Chondrocyte (in vitro differentiated cells): ENCODE measurements at regions not wholly inside any gene's neighbourhood (a gene's known extent, or its start where the extent isn't known, plus 50 kb on each side); places are given as distances from the start of the nearest gene placed in this dataset.

Experiments used
- DNase-seq: peaks from one replicate; pipeline ENCODE4 v3.0.0; 2021; ENCODE audit warnings: mixed read lengths, low spot score
- H3K27ac Mint-ChIP-seq: one replicate; pipeline ENCODE4 v1.8.0; 2021; ENCODE audit warnings: mild to moderate bottlenecking, moderate library complexity, mixed read lengths; ENCODE audit not compliant: unreplicated experiment
- H3K27me3 Mint-ChIP-seq: 2 replicates; pipeline ENCODE4 v1.8.0; 2021; ENCODE audit warnings: low read depth, mixed read lengths
- H3K36me3 Mint-ChIP-seq: 2 replicates; pipeline ENCODE4 v1.8.0; 2021; ENCODE audit warnings: low read depth, mixed read lengths
- H3K4me1 Mint-ChIP-seq: 2 replicates; pipeline ENCODE4 v1.8.0; 2021; ENCODE audit warnings: low read depth, mild to moderate bottlenecking, mixed read lengths
- H3K4me3 Mint-ChIP-seq: one replicate; pipeline ENCODE4 v1.8.0; 2021; ENCODE audit warnings: mild to moderate bottlenecking, moderate library complexity, mixed read lengths; ENCODE audit not compliant: unreplicated experiment
- H3K9me3 Mint-ChIP-seq: 2 replicates; pipeline ENCODE4 v1.8.0; 2021; ENCODE audit warnings: low read depth, mixed read lengths
- TF ChIP-seq, protein P1 (sequence below): fragments of 200-600 bp; sonication (generic); IDR thresholded peaks from 2 replicates; pipeline ENCODE4 v1.5.0; 2021; ENCODE audit warnings: antibody characterized with exemption, mild to moderate bottlenecking, moderate library complexity

DNA sequence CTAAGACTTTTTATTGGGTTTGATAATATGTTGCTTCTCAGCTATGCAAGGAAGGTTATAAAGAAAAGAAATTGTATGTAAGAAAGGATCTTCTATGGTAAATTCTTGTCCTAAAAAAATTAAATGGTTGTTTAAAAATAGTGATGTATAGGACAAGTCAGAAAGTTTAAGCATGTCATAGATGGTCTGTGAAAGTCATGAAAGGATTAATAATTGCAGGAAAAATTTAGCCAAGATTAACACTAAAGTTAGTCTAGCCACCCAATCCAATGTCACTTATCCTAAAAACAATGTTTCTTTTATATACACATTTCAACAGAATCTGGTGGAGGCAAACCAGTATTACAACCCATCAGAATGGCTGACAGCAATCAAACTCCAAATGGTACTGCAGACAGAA lies 1046.7 kb upstream of the SLC39A10 start:
- Mint-ChIP-seq H3K4me3 (no peak overlapping the region), H3K27ac (no peak overlapping the region), H3K9me3 (peaks cover 26% of the 10 kb centered on the region), H3K4me1 (no peaks in the 10 kb centered on the region), H3K36me3 (no peaks in the 10 kb centered on the region), H3K27me3 (no peaks in the 10 kb centered on the region)
- TF ChIP-seq, protein P1, sequence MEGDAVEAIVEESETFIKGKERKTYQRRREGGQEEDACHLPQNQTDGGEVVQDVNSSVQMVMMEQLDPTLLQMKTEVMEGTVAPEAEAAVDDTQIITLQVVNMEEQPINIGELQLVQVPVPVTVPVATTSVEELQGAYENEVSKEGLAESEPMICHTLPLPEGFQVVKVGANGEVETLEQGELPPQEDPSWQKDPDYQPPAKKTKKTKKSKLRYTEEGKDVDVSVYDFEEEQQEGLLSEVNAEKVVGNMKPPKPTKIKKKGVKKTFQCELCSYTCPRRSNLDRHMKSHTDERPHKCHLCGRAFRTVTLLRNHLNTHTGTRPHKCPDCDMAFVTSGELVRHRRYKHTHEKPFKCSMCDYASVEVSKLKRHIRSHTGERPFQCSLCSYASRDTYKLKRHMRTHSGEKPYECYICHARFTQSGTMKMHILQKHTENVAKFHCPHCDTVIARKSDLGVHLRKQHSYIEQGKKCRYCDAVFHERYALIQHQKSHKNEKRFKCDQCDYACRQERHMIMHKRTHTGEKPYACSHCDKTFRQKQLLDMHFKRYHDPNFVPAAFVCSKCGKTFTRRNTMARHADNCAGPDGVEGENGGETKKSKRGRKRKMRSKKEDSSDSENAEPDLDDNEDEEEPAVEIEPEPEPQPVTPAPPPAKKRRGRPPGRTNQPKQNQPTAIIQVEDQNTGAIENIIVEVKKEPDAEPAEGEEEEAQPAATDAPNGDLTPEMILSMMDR = no peak
- DNase-seq = no peak

DNA sequence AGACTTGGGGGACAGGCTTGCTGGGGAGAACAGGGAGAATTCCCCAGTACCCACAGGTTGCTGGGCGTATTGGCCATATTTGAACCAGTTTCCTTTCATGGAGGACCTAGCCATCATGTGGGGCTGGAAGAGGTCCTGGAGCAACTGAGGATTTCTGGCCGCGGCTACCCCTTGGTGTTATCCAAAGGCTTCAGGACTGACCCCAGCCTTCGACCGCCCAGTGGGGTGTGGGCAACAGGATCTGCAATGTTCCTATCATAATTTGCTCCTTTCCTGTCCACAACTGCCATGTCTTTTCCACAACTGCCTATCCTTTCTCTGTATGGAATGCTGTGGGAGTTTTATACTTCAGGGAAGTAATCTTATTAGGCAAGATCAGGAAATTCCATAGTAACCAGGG lies 1053.6 kb upstream of the SLC39A10 start:
- H3K4me3 Mint-ChIP-seq = no peak overlapping the region
- no peaks in the 10 kb centered on the region for H3K36me3 Mint-ChIP-seq
- H3K9me3 Mint-ChIP-seq = peaks cover 8% of the 10 kb centered on the region
- H3K27me3 Mint-ChIP-seq = no peaks in the 10 kb centered on the region
- peak; percentile 58 for DNase-seq
- H3K27ac Mint-ChIP-seq = no peak overlapping the region
- no peaks in the 10 kb centered on the region for H3K4me1 Mint-ChIP-seq
- TF ChIP-seq, protein P1 = no peak

DNA sequence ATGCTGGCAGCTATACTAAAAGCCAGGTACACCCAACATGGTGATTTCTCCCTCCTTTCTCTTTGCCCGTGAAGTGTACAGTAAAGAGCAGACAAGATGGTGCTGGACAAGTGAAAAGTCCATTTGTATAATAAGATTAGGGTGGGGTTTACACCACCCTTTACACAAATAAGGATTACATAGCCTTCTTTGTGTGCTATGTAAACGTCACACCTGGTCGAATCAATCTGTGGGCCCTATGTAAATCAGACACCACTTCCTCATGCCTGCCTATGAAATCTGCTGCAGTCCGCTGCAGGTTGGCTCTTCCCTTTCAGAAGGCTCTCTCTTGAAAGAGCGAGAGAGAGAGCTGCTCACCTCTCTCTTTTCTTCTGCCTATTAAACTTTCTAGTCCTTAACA lies 1054.3 kb upstream of the SLC39A10 start:
- Mint-ChIP-seq H3K4me3 (no peak overlapping the region), H3K36me3 (no peaks in the 10 kb centered on the region), H3K4me1 (no peaks in the 10 kb centered on the region), H3K27me3 (no peaks in the 10 kb centered on the region), H3K27ac (no peak overlapping the region), H3K9me3 (peaks cover 8% of the 10 kb centered on the region)
- no peak for DNase-seq
- TF ChIP-seq, protein P1 = no peak

DNA sequence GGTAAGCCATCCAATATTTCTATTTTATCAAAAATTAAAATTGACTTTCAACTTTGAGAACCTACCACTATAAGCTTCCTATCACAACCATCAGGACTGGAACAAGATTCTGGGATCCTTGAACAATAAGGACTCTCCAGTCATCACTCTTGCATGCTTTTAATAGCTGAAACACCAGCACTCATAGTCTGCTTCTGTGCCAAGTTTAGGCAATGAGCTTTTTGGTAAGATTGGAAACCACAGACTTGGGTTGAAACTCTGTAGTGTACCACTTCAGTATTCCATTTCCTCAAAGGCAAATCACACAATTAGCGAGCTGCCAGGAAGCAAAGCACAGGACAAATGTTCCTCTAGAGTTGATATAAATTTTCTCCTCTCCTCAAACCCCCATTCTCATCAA lies 1065.8 kb upstream of the SLC39A10 start:
- H3K36me3 Mint-ChIP-seq = no peaks in the 10 kb centered on the region
- no peaks in the 10 kb centered on the region for H3K9me3 Mint-ChIP-seq
- no peak for DNase-seq
- no peak overlapping the region for H3K4me3 Mint-ChIP-seq
- no peak overlapping the region for H3K27ac Mint-ChIP-seq
- TF ChIP-seq, protein P1 = no peak
- no peaks in the 10 kb centered on the region for H3K4me1 Mint-ChIP-seq
- peaks cover 7% of the 10 kb centered on the region for H3K27me3 Mint-ChIP-seq

DNA sequence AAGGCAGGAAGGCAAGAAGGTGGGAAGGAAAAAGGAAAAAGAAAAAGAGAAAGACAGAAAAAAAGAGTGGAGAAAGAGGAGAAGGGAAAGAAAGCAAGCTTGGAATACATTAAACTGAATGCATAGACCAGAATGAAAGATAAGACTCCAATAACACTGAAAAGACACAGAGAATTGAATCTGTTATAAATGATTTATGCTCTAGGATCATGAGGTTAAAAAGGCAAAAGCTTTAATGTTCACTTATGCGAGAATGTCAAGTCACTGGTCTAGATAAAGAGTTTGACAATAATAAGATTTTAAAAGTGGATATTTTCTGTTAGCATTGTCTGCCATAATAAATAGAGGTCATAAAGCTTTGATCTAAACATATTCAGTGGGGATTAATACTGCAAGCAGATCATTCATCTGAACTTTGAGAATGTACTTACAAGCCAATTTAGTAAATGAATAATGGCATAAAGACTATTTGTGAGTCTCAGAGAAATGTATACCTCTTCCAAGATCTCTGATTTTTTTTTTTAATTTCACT lies 1069.2 kb upstream of the SLC39A10 start:
- Mint-ChIP-seq H3K27me3 (no peaks in the 10 kb centered on the region), H3K4me3 (no peak overlapping the region), H3K9me3 (no peaks in the 10 kb centered on the region), H3K27ac (no peak overlapping the region), H3K36me3 (no peaks in the 10 kb centered on the region), H3K4me1 (no peaks in the 10 kb centered on the region)
- TF ChIP-seq, protein P1 = no peak
- DNase-seq = no peak
